Renal pelvis (tissue), 1 donor: ENCODE measurements at regions not wholly inside any gene's neighbourhood (a gene's known extent, or its start where the extent isn't known, plus 50 kb on each side); places are given as distances from the start of the nearest gene placed in this dataset.

Experiments
- DNase-seq: peaks from one replicate; pipeline ENCODE4 v3.0.0-alpha.2; 2013

- no peak for DNase-seq
Measured at GRCh38 chr18:40558706-40559392, 1396.2 kb upstream of the PIK3C3 start.

GRCh38 chr18:40555914-40556313 lies 1399.1 kb upstream of the PIK3C3 start:
- DNase-seq, result no peak

GRCh38 chr18:40553029-40553428 lies 1402.0 kb upstream of the PIK3C3 start:
- no peak for DNase-seq

- no peak for DNase-seq
Measured at GRCh38 chr18:40546875-40547274, 1408.2 kb upstream of the PIK3C3 start.

- DNase-seq, result no peak
Measured at GRCh38 chr18:40534723-40535122, 1420.3 kb upstream of the PIK3C3 start.

GRCh38 chr18:40532046-40532445 lies 1423.0 kb upstream of the PIK3C3 start:
- no peak for DNase-seq

- DNase-seq, result no peak
Measured at GRCh38 chr18:40531051-40531450, 1424.0 kb upstream of the PIK3C3 start.

GRCh38 chr18:40529478-40529877 lies 1425.6 kb upstream of the PIK3C3 start:
- no peak for DNase-seq

- DNase-seq, result no peak
Measured at GRCh38 chr18:40524881-40525280, 1430.2 kb upstream of the PIK3C3 start.

GRCh38 chr18:40523287-40523686 lies 1431.7 kb upstream of the PIK3C3 start:
- DNase-seq, result no peak

- no peak for DNase-seq
Measured at GRCh38 chr18:40501026-40501425, 1454.0 kb upstream of the PIK3C3 start.

- no peak for DNase-seq
Measured at GRCh38 chr18:40494603-40495002, 1460.4 kb upstream of the PIK3C3 start.

GRCh38 chr18:40493316-40493715 lies 1461.7 kb upstream of the PIK3C3 start:
- no peak for DNase-seq

- DNase-seq, result no peak
Measured at GRCh38 chr18:40489301-40489700, 1465.7 kb upstream of the PIK3C3 start.

- no peak for DNase-seq
Measured at GRCh38 chr18:40485318-40485717, 1469.7 kb upstream of the PIK3C3 start.

GRCh38 chr18:40473221-40474029 lies 1481.6 kb upstream of the PIK3C3 start:
- DNase-seq, result no peak

- DNase-seq, result no peak
Measured at GRCh38 chr18:40470723-40471122, 1484.3 kb upstream of the PIK3C3 start.

GRCh38 chr18:40469851-40470250 lies 1485.2 kb upstream of the PIK3C3 start:
- no peak for DNase-seq

GRCh38 chr18:40469316-40469715 lies 1485.7 kb upstream of the PIK3C3 start:
- no peak for DNase-seq

- no peak for DNase-seq
Measured at GRCh38 chr18:40464032-40464431, 1491.0 kb upstream of the PIK3C3 start.

- no peak for DNase-seq
Measured at GRCh38 chr18:40453903-40454302, 1501.1 kb upstream of the PIK3C3 start.

- DNase-seq, result no peak
Measured at GRCh38 chr18:40452599-40452998, 1502.4 kb upstream of the PIK3C3 start.

- no peak for DNase-seq
Measured at GRCh38 chr18:40450751-40451150, 1504.3 kb upstream of the PIK3C3 start.

- no peak for DNase-seq
Measured at GRCh38 chr18:40447820-40448219, 1507.2 kb upstream of the PIK3C3 start.
